ENCODE measurements at regions not wholly inside any gene's neighbourhood (a gene's known extent, or its start where the extent isn't known, plus 50 kb on each side); places are given as distances from the start of the nearest gene placed in this dataset.

DNA sequence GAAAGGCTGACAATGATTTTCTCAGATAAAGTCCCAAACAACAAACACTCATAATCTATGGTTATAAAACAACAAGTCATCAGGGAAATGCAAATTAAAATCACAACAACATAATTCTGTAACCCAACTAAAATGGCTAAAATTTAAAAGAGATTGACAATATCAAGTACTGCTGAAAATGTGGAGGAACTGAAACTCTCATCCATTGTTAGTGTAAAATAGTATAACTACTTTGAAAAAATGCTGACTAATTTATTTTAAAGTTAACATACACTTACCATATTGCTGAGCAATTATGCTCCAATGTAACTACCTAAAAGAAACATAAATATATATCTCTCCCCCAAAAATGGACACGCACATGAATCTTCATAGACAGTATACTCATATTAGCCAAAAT lies 245.9 kb upstream of the SPOPL start:
- Histone ChIP-seq H3K4me3 (no peak overlapping the region), H3K4me1 (replicated peaks) (no peaks in the 10 kb centered on the region), H3K27ac (no peak overlapping the region), H3K36me3 (no peaks in the 10 kb centered on the region), H3K9me3 (no peaks in the 10 kb centered on the region), H3K27me3 (replicated peaks; ENCODE audit: insufficient read depth) (no peaks in the 10 kb centered on the region)
- DNase-seq (ENCODE audit: low spot score): no peak
- 98% methylated on average over 1 of the region's 1 CpG for WGBS
- intact Hi-C loops (cut with DNase I): no loop called here
- TF ChIP-seq CTCF (IDR thresholded peaks at IDR 0.05) (no peak), POLR2A (IDR thresholded peaks at IDR 0.05) (no peak), POLR2AphosphoS5 (IDR thresholded peaks at IDR 0.05) (no peak)

- no peak for DNase-seq (ENCODE audit: low spot score)
- H3K4me3 ChIP-seq: no peak overlapping the region
- no peak overlapping the region for H3K27ac ChIP-seq
- H3K9me3 ChIP-seq: no peaks in the 10 kb centered on the region
- H3K4me1 ChIP-seq (replicated peaks): no peaks in the 10 kb centered on the region
- H3K36me3 ChIP-seq: no peaks in the 10 kb centered on the region
- no peaks in the 10 kb centered on the region for H3K27me3 ChIP-seq (replicated peaks; ENCODE audit: insufficient read depth)
- TF ChIP-seq CTCF (IDR thresholded peaks at IDR 0.05) (no peak), POLR2AphosphoS5 (IDR thresholded peaks at IDR 0.05) (no peak), POLR2A (IDR thresholded peaks at IDR 0.05) (no peak)
- intact Hi-C loops (cut with DNase I): no loop called here
- 61% methylated on average over 4 of the region's 4 CpGs for WGBS
These were observed 234.2 kb upstream of the SPOPL start for GRCh38 chr2:138267161-138267901.

DNA sequence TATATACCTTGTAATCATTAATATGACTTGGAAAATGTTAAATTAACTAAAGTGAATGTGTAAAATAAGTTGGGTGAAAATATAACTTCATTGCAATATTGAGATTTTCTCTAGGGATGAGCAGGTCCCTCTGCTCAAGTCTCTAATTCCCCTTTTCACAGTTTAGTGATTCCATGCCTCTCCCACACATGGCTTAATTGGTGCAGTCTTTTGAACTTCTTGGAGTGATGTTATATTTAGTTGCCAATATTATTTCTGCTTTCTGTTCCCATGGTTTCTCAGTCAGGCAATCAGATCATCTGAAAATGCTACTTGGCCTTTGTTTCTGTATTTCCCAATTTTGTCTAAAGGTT lies 233.7 kb upstream of the SPOPL start:
- no peaks in the 10 kb centered on the region for H3K36me3 ChIP-seq
- intact Hi-C loops (cut with DNase I): no loop called here
- no peak overlapping the region for H3K4me3 ChIP-seq
- DNase-seq (ENCODE audit: low spot score): no peak
- TF ChIP-seq POLR2AphosphoS5 (IDR thresholded peaks at IDR 0.05) (no peak), CTCF (IDR thresholded peaks at IDR 0.05) (no peak), POLR2A (IDR thresholded peaks at IDR 0.05) (no peak)
- H3K9me3 ChIP-seq: no peaks in the 10 kb centered on the region
- no peaks in the 10 kb centered on the region for H3K4me1 ChIP-seq (replicated peaks)
- H3K27me3 ChIP-seq (replicated peaks; ENCODE audit: insufficient read depth): no peaks in the 10 kb centered on the region
- no peak overlapping the region for H3K27ac ChIP-seq

DNA sequence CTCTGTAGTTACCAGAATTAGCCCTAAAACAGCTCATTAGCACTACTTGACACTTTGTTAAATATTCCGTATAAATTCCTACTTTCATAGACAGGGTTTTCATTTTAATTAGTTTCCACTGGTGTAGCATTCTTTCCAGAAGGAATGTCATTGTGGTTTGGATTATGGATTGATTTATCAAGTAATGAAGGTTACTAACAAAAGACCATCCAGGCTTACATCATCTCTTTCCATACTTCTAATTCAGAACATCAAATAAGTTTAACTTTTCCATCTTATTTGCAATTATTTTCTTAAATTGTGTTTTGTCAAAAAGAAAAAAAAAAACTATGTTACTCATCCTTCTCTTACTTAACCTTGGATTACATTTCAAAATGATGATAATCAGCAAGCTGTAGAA lies 231.8 kb upstream of the SPOPL start:
- WGBS: 88% methylated on average over 1 of the region's 1 CpG
- Histone ChIP-seq H3K4me3 (no peak overlapping the region), H3K4me1 (replicated peaks) (no peaks in the 10 kb centered on the region), H3K9me3 (no peaks in the 10 kb centered on the region), H3K36me3 (no peaks in the 10 kb centered on the region), H3K27me3 (replicated peaks; ENCODE audit: insufficient read depth) (no peaks in the 10 kb centered on the region), H3K27ac (no peak overlapping the region)
- TF ChIP-seq CTCF (IDR thresholded peaks at IDR 0.05) (no peak), POLR2AphosphoS5 (IDR thresholded peaks at IDR 0.05) (no peak), POLR2A (IDR thresholded peaks at IDR 0.05) (no peak)
- intact Hi-C loops (cut with DNase I): no loop called here
- no peak for DNase-seq (ENCODE audit: low spot score)

DNA sequence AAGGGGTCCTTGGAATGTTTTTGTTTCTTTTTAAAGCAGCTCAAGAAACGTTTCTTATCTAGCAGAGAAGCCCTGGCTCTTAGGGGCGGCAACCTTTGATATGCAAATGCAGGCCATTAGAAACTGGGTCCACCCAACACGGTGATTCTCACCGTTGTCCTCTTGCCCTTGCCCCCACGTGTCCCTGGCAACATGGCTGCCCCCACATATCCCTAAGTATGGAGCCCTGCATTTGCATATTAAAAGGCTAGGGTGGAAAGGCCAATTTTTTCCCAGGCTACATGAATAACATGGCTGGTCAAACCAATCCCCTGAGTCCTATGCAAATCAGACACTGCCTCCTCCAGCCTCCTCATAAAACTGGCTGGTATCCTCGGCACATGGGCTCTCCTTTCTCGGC lies 230.1 kb upstream of the SPOPL start:
- no peak for DNase-seq (ENCODE audit: low spot score)
- intact Hi-C loops (cut with DNase I): no loop called here
- 60% methylated on average over 7 of the region's 7 CpGs for WGBS
- no peak overlapping the region for H3K4me3 ChIP-seq
- no peaks in the 10 kb centered on the region for H3K9me3 ChIP-seq
- H3K27ac ChIP-seq: no peak overlapping the region
- H3K27me3 ChIP-seq (replicated peaks; ENCODE audit: insufficient read depth): no peaks in the 10 kb centered on the region
- TF ChIP-seq POLR2A (IDR thresholded peaks at IDR 0.05) (no peak), POLR2AphosphoS5 (IDR thresholded peaks at IDR 0.05) (no peak), CTCF (IDR thresholded peaks at IDR 0.05) (no peak)
- H3K4me1 ChIP-seq (replicated peaks): no peaks in the 10 kb centered on the region
- H3K36me3 ChIP-seq: no peaks in the 10 kb centered on the region
